ENCODE measurements at regions not wholly inside any gene's neighbourhood (a gene's known extent, or its start where the extent isn't known, plus 50 kb on each side); places are given as distances from the start of the nearest gene placed in this dataset.

GRCh38 chr6:170032706-170033309 is 258.1 kb downstream of the DLL1 start:
- in situ Hi-C loops (cut with HindIII; ENCODE audit: low pct_unique_long_range_greater_than_20kb, low sequenced_read_pairs): no loop called here
- no peak for DNase-seq (ENCODE audit: low read depth, low spot score)

GRCh38 chr6:170032197-170032596 is 258.7 kb downstream of the DLL1 start:
- in situ Hi-C loops (cut with HindIII; ENCODE audit: low pct_unique_long_range_greater_than_20kb, low sequenced_read_pairs): no loop called here

GRCh38 chr6:170031684-170032121 is 259.2 kb downstream of the DLL1 start:
- no peak for DNase-seq (ENCODE audit: low read depth, low spot score)
- in situ Hi-C loops (cut with HindIII; ENCODE audit: low pct_unique_long_range_greater_than_20kb, low sequenced_read_pairs): no loop called here

More at GRCh38 chr6:170032197-170032596, 258.7 kb downstream of the DLL1 start:
- no peak for DNase-seq (ENCODE audit: low read depth, low spot score)

- DNase-seq (ENCODE audit: low read depth, low spot score): no peak
- in situ Hi-C loops (cut with HindIII; ENCODE audit: low pct_unique_long_range_greater_than_20kb, low sequenced_read_pairs): no loop called here
Measured at GRCh38 chr6:170030821-170031471, 259.9 kb downstream of the DLL1 start.

- in situ Hi-C loops (cut with HindIII; ENCODE audit: low pct_unique_long_range_greater_than_20kb, low sequenced_read_pairs): no loop called here
- no peak for DNase-seq (ENCODE audit: low read depth, low spot score)
Measured at GRCh38 chr6:170030284-170030815, 260.5 kb downstream of the DLL1 start.

GRCh38 chr6:170029416-170030283 is 261.2 kb downstream of the DLL1 start:
- DNase-seq (ENCODE audit: low read depth, low spot score): no peak
- in situ Hi-C loops (cut with HindIII; ENCODE audit: low pct_unique_long_range_greater_than_20kb, low sequenced_read_pairs): no loop called here

GRCh38 chr6:170028629-170029345 is 262.1 kb downstream of the DLL1 start:
- in situ Hi-C loops (cut with HindIII; ENCODE audit: low pct_unique_long_range_greater_than_20kb, low sequenced_read_pairs): no loop called here
- DNase-seq (ENCODE audit: low read depth, low spot score): no peak

- DNase-seq (ENCODE audit: low read depth, low spot score): no peak
- in situ Hi-C loops (cut with HindIII; ENCODE audit: low pct_unique_long_range_greater_than_20kb, low sequenced_read_pairs): no loop called here
Measured at GRCh38 chr6:170027647-170028043, 263.2 kb downstream of the DLL1 start.

GRCh38 chr6:170026751-170027646 is 263.9 kb downstream of the DLL1 start:
- DNase-seq (ENCODE audit: low read depth, low spot score): no peak
- in situ Hi-C loops (cut with HindIII; ENCODE audit: low pct_unique_long_range_greater_than_20kb, low sequenced_read_pairs): no loop called here

GRCh38 chr6:170025935-170026750 is 264.7 kb downstream of the DLL1 start:
- DNase-seq (ENCODE audit: low read depth, low spot score): no peak
- in situ Hi-C loops (cut with HindIII; ENCODE audit: low pct_unique_long_range_greater_than_20kb, low sequenced_read_pairs): no loop called here

- in situ Hi-C loops (cut with HindIII; ENCODE audit: low pct_unique_long_range_greater_than_20kb, low sequenced_read_pairs): no loop called here
- no peak for DNase-seq (ENCODE audit: low read depth, low spot score)
Measured at GRCh38 chr6:170025341-170025911, 265.5 kb downstream of the DLL1 start.

GRCh38 chr6:170024940-170025339 is 265.9 kb downstream of the DLL1 start:
- in situ Hi-C loops (cut with HindIII; ENCODE audit: low pct_unique_long_range_greater_than_20kb, low sequenced_read_pairs): no loop called here
- DNase-seq (ENCODE audit: low read depth, low spot score): no peak

- in situ Hi-C loops (cut with HindIII; ENCODE audit: low pct_unique_long_range_greater_than_20kb, low sequenced_read_pairs): no loop called here
- DNase-seq (ENCODE audit: low read depth, low spot score): no peak
Measured at GRCh38 chr6:170023620-170024521, 267.0 kb downstream of the DLL1 start.

- in situ Hi-C loops (cut with HindIII; ENCODE audit: low pct_unique_long_range_greater_than_20kb, low sequenced_read_pairs): no loop called here
Measured at GRCh38 chr6:170022827-170023619, 267.9 kb downstream of the DLL1 start.

More at GRCh38 chr6:170022827-170023619, 267.9 kb downstream of the DLL1 start:
- no peak for DNase-seq (ENCODE audit: low read depth, low spot score)

Measured in SK-MEL-5 (cell line).